ENCODE measurements at regions not wholly inside any gene's neighbourhood (a gene's known extent, or its start where the extent isn't known, plus 50 kb on each side); places are given as distances from the start of the nearest gene placed in this dataset.

DNA sequence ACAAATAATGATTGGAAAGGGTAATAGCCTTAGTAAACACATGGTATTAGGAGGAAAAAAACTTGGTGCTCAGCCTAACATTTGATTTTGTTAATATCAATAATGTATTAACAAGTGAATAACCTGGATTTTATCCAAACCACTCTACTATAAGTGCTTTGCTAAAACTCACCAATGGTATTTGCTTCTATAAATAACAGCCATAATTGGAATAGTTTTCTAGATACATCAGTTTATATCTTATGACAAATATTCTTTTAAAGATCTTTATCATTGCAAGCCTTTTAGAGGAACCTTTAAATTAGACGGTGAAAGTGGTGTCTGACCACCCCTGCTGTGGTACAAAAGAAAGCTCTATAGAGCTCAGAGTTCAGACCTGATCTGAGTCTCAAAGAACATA is 123.9 kb downstream of the SHOX2 start:
- intact Hi-C loops (cut with DNase I): no loop called here

GRCh38 chr3:157981819-157982218 is 124.4 kb downstream of the SHOX2 start:
- intact Hi-C loops (cut with DNase I): no loop called here
- Histone ChIP-seq H3K9me3 (no peaks in the 10 kb centered on the region), H3K4me1 (no peaks in the 10 kb centered on the region), H3K4me3 (no peak overlapping the region), H3K27me3 (no peaks in the 10 kb centered on the region), H3K36me3 (no peaks in the 10 kb centered on the region), H3K27ac (no peak overlapping the region)
- TF ChIP-seq POLR2A (IDR thresholded peaks at IDR 0.05): no peak
- TF ChIP-seq, protein P1, sequence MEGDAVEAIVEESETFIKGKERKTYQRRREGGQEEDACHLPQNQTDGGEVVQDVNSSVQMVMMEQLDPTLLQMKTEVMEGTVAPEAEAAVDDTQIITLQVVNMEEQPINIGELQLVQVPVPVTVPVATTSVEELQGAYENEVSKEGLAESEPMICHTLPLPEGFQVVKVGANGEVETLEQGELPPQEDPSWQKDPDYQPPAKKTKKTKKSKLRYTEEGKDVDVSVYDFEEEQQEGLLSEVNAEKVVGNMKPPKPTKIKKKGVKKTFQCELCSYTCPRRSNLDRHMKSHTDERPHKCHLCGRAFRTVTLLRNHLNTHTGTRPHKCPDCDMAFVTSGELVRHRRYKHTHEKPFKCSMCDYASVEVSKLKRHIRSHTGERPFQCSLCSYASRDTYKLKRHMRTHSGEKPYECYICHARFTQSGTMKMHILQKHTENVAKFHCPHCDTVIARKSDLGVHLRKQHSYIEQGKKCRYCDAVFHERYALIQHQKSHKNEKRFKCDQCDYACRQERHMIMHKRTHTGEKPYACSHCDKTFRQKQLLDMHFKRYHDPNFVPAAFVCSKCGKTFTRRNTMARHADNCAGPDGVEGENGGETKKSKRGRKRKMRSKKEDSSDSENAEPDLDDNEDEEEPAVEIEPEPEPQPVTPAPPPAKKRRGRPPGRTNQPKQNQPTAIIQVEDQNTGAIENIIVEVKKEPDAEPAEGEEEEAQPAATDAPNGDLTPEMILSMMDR (IDR thresholded peaks at IDR 0.05): no peak
- WGBS, 2 donors: 23 to 32% methylated on average over 3 of the region's 3 CpGs
- DNase-seq: no peak

More for the DNA sequence above, 123.9 kb downstream of the SHOX2 start:
- Histone ChIP-seq H3K4me1 (no peaks in the 10 kb centered on the region), H3K27ac (no peak overlapping the region), H3K4me3 (no peak overlapping the region), H3K27me3 (no peaks in the 10 kb centered on the region), H3K36me3 (no peaks in the 10 kb centered on the region), H3K9me3 (no peaks in the 10 kb centered on the region)
- 29 to 73% methylated on average over 1 of the region's 1 CpG for WGBS, 2 donors
- no peak for DNase-seq
- TF ChIP-seq, protein P1 (IDR thresholded peaks at IDR 0.05): no peak
- no peak for TF ChIP-seq POLR2A (IDR thresholded peaks at IDR 0.05)

GRCh38 chr3:157979022-157979421 is 127.2 kb downstream of the SHOX2 start:
- no peak for DNase-seq
- 90 to 93% methylated on average over 1 of the region's 1 CpG for WGBS, 2 donors
- no peak overlapping the region for H3K27ac ChIP-seq
- H3K4me1 ChIP-seq: no peaks in the 10 kb centered on the region
- no peaks in the 10 kb centered on the region for H3K27me3 ChIP-seq
- H3K36me3 ChIP-seq: no peaks in the 10 kb centered on the region
- intact Hi-C loops (cut with DNase I): no loop called here
- no peak for TF ChIP-seq POLR2A (IDR thresholded peaks at IDR 0.05)
- no peaks in the 10 kb centered on the region for H3K9me3 ChIP-seq
- H3K4me3 ChIP-seq: no peak overlapping the region

GRCh38 chr3:157961665-157962064 is 144.6 kb downstream of the SHOX2 start:
- Histone ChIP-seq H3K4me3 (no peak overlapping the region), H3K27me3 (no peaks in the 10 kb centered on the region), H3K36me3 (no peaks in the 10 kb centered on the region), H3K4me1 (no peaks in the 10 kb centered on the region), H3K9me3 (no peaks in the 10 kb centered on the region), H3K27ac (no peak overlapping the region)
- WGBS, 2 donors: 32 to 44% methylated on average over 2 of the region's 2 CpGs
- TF ChIP-seq, protein P1 (IDR thresholded peaks at IDR 0.05): no peak
- no peak for TF ChIP-seq POLR2A (IDR thresholded peaks at IDR 0.05)
- intact Hi-C loops (cut with DNase I): no loop called here
- DNase-seq: no peak

- H3K4me3 ChIP-seq: no peak overlapping the region
- H3K9me3 ChIP-seq: no peaks in the 10 kb centered on the region
- H3K36me3 ChIP-seq: no peaks in the 10 kb centered on the region
- H3K27ac ChIP-seq: no peak overlapping the region
- TF ChIP-seq POLR2A (IDR thresholded peaks at IDR 0.05): no peak
- TF ChIP-seq, protein P1 (IDR thresholded peaks at IDR 0.05): no peak
- no peaks in the 10 kb centered on the region for H3K27me3 ChIP-seq
- WGBS, 2 donors: 35 to 48% methylated on average over 10 of the region's 10 CpGs
- DNase-seq: no peak
- no peaks in the 10 kb centered on the region for H3K4me1 ChIP-seq
- intact Hi-C loops (cut with DNase I): no loop called here
Observed at GRCh38 chr3:157958457-157958856, 147.8 kb downstream of the SHOX2 start.

GRCh38 chr3:157956850-157957249 is 149.4 kb downstream of the SHOX2 start:
- WGBS, 2 donors: 77% methylated on average over 4 of the region's 4 CpGs
- Histone ChIP-seq H3K27ac (no peak overlapping the region), H3K36me3 (no peaks in the 10 kb centered on the region), H3K9me3 (no peaks in the 10 kb centered on the region), H3K27me3 (no peaks in the 10 kb centered on the region), H3K4me3 (no peak overlapping the region), H3K4me1 (no peaks in the 10 kb centered on the region)
- no peak for DNase-seq
- intact Hi-C loops (cut with DNase I): no loop called here
- TF ChIP-seq, protein P1 (IDR thresholded peaks at IDR 0.05): no peak
- TF ChIP-seq POLR2A (IDR thresholded peaks at IDR 0.05): no peak
